ENCODE measurements at regions not wholly inside any gene's neighbourhood (a gene's known extent, or its start where the extent isn't known, plus 50 kb on each side); places are given as distances from the start of the nearest gene placed in this dataset.
"Not testable (repeated sequence)": the region's sequence is repeated elsewhere in the genome, so short reads cannot be mapped to it uniquely, and the experiment has no call there.

GRCh38 chr1:149641179-149641578, 57.5 kb downstream of the PPIAL4C start:
- not testable (repeated sequence) for TF ChIP-seq POLR2AphosphoS5 (IDR thresholded peaks at IDR 0.05; ENCODE audit: low read depth, low read length); RXRA (IDR thresholded peaks at IDR 0.05; ENCODE audit: borderline replicate concordance, low read depth); CTCF (IDR thresholded peaks at IDR 0.05); CHD2 (IDR thresholded peaks at IDR 0.05; ENCODE audit: low read length, partially characterized antibody); REST (IDR thresholded peaks at IDR 0.05; ENCODE audit: low read depth, low read length); TAF1 (IDR thresholded peaks at IDR 0.05; ENCODE audit: borderline replicate concordance, low read depth, low read length); RFX5 (IDR thresholded peaks at IDR 0.05; ENCODE audit: low read length); MAX (IDR thresholded peaks at IDR 0.05; ENCODE audit: low read depth); RAD21 (IDR thresholded peaks at IDR 0.05; ENCODE audit: low read length); IRF3 (IDR thresholded peaks at IDR 0.05; ENCODE audit: low read depth, low read length); YY1 (IDR thresholded peaks at IDR 0.05; ENCODE audit: low read depth); SMC3 (IDR thresholded peaks at IDR 0.05; ENCODE audit: low read depth, low read length); FOXM1 (IDR thresholded peaks at IDR 0.05; ENCODE audit: low read depth)

Measured in SK-N-SH (cell line).